HepG2 (cell line): ENCODE measurements at regions not wholly inside any gene's neighbourhood (a gene's known extent, or its start where the extent isn't known, plus 50 kb on each side); places are given as distances from the start of the nearest gene placed in this dataset.

Experiments
- ATAC-seq: fragments of 200-7000 bp; cut with Tn5 transposase; 3 replicates; pipeline ENCODE4 v1.9.1; 2020; ENCODE audit warnings: mild to moderate bottlenecking, moderate library complexity
- BruUV-seq: library from RNA; stranded (reverse); fragments of 400-500 nt; replicated peaks from 2 replicates; lab custom pipeline; 2021; lab: Mats Ljungman, UMichigan
- CTCF ChIA-PET: fragments of 300-600 bp; formaldehyde crosslinking; extraction: SDS; loops from one replicate; lab custom pipeline; 2021; ENCODE audit warnings: low total read pairs, inconsistent platforms, low intra/inter-chr PET ratio; lab: Yijun Ruan, JAX
- POLR2A ChIA-PET: fragments of 350-600 bp; sonication (Branson Sonifier 250); formaldehyde crosslinking; loops from one replicate; lab custom pipeline; 2020; ENCODE audit warnings: antibody characterized with exemption, inconsistent platforms; lab: Yijun Ruan, JAX
- DNase-seq: peaks from one replicate; pipeline ENCODE4 v3.0.0-alpha.2; 2015; ENCODE audit warnings: low spot score
- FAIRE-seq: peaks from 3 replicates; lab custom pipeline; 2011; peaks lifted over from hg19 to GRCh38; lab: Jason Lieb, UNC
- H2AFZ ChIP-seq: one replicate; pipeline ENCODE4 v1.6.1; 2011; ENCODE audit warnings: low read length, inconsistent platforms
- H3K27ac ChIP-seq: fragments of 300-600 bp; 3 replicates; pipeline ENCODE4 v1.8.0; 2011; ENCODE audit warnings: mixed run types, mild to moderate bottlenecking, mixed read lengths, low read length, inconsistent platforms; ENCODE audit not compliant: insufficient read depth; ENCODE audit errors: extremely low read length
- H3K27me3 ChIP-seq, 2 experiments: fragments of 200-600 bp in 1 of 2; 2 replicates in 1 of 2; 3 replicates in 1 of 2; pipeline versions ENCODE4 v1.6.0 to v1.8.0; 2011; ENCODE audit warnings: low read length in 2 of 2, mild to moderate bottlenecking in 2 of 2, moderate library complexity in 2 of 2, inconsistent platforms in 1 of 2; ENCODE audit not compliant: insufficient read depth in 2 of 2, control insufficient read depth in 1 of 2
- H3K36me3 ChIP-seq, 2 experiments: fragments of 200-600 bp in 1 of 2; replicated peaks in 1 of 2; 2 replicates in 1 of 2; 3 replicates in 1 of 2; pipeline versions ENCODE4 v1.5.1 to v1.8.0; 2011; ENCODE audit warnings: low read length in 2 of 2, inconsistent platforms in 1 of 2; ENCODE audit not compliant: insufficient read depth in 2 of 2, control insufficient read depth in 1 of 2
- H3K4me1 ChIP-seq: 2 replicates; pipeline ENCODE4 v1.5.1; 2012; ENCODE audit warnings: low read length, inconsistent platforms; ENCODE audit not compliant: insufficient read depth
- H3K4me2 ChIP-seq: 2 replicates; pipeline ENCODE4 v1.6.0; 2011; ENCODE audit warnings: low read depth, low read length, inconsistent platforms
- H3K4me3 ChIP-seq, 3 experiments: fragments of 200-600 bp in 1 of 3; sonication (generic), shearing (Covaris generic) in 1 of 3; replicated peaks in 1 of 3; 2 replicates each; pipeline ENCODE4 v1.5.1; 2011 to 2016; ENCODE audit warnings: low read length in 3 of 3, inconsistent platforms in 2 of 3, low read depth in 2 of 3, mild to moderate bottlenecking in 2 of 3, control low read depth in 1 of 3, mixed read lengths in 1 of 3; ENCODE audit not compliant: insufficient read depth in 1 of 3
- H3K79me2 ChIP-seq: one replicate; pipeline ENCODE4 v1.6.1; 2011; ENCODE audit warnings: low read length, inconsistent platforms; ENCODE audit not compliant: insufficient read depth
- H3K9ac ChIP-seq: 2 replicates; pipeline ENCODE4 v1.6.0; 2011; ENCODE audit warnings: mild to moderate bottlenecking, low read depth, low read length, inconsistent platforms; ENCODE audit not compliant: insufficient read depth
- H3K9me3 ChIP-seq: 2 replicates; pipeline ENCODE4 v1.5.1; 2012; ENCODE audit warnings: mild to moderate bottlenecking, low read length
- H4K20me1 ChIP-seq: 2 replicates; pipeline ENCODE4 v1.6.0; 2011; ENCODE audit warnings: inconsistent platforms, mild to moderate bottlenecking, low read length, moderate library complexity; ENCODE audit not compliant: insufficient read depth
- CREB1 ChIP-seq, 2 experiments: fragments of 450-650 bp in 1 of 2; IDR thresholded peaks; 2 replicates each; pipeline ENCODE4 v1.6.1; 2016 to 2017; ENCODE audit warnings: control low read depth in 1 of 2, mild to moderate bottlenecking in 1 of 2, missing compliant biosample characterization in 1 of 2, missing genetic modification characterization in 1 of 2
- HMG20B ChIP-seq: conservative IDR thresholded peaks from 2 replicates; pipeline ENCODE4 v1.6.1; 2016; ENCODE audit warnings: missing genetic modification reagents, missing compliant biosample characterization
- SPEN ChIP-seq: sonication (generic); formaldehyde crosslinking; IDR thresholded peaks from 2 replicates; pipeline ENCODE4 v1.5.1; 2020; ENCODE audit warnings: low read depth, mild to moderate bottlenecking, missing genetic modification reagents
- THAP11 ChIP-seq: IDR thresholded peaks from 2 replicates; pipeline ENCODE4 v1.6.1; 2016; ENCODE audit warnings: missing biosample characterization, missing genetic modification reagents
- ZBTB20 ChIP-seq: sonication (generic); formaldehyde crosslinking; IDR thresholded peaks from 2 replicates; pipeline ENCODE4 v1.8.1; 2023; ENCODE audit warnings: missing genetic modification reagents, low read depth, mild to moderate bottlenecking, borderline replicate concordance
- ZNF264 ChIP-seq: sonication (generic); formaldehyde crosslinking; IDR thresholded peaks from 2 replicates; pipeline ENCODE4 v1.4.0; 2020; ENCODE audit warnings: missing genetic modification reagents
- ZNF550 ChIP-seq: sonication (generic); formaldehyde crosslinking; IDR thresholded peaks from 2 replicates; pipeline ENCODE4 v1.4.0; 2020; ENCODE audit warnings: mild to moderate bottlenecking, missing genetic modification reagents, borderline replicate concordance
- ZNF777 ChIP-seq: sonication (generic); formaldehyde crosslinking; IDR thresholded peaks from 2 replicates; pipeline ENCODE4 v1.4.0; 2020; ENCODE audit warnings: missing genetic modification reagents
- WGBS: methylation state at CpG from one replicate; pipeline ENCODE4 v1.1.6; 2017; ENCODE audit warnings: low lambda C conversion rate; 5-methylcytosine and 5-hydroxymethylcytosine counted together
- in situ Hi-C: cut with HindIII; loops from 2 replicates; pipeline ENCODE4 v1.10.0; 2017; ENCODE audit warnings: low pct_unique_long_range_greater_than_20kb; ENCODE audit not compliant: extremely low pct_ligation_motif_present
- intact Hi-C: fragments of 100-400 bp; cut with micrococcal nuclease; formaldehyde crosslinking; loops from one replicate; pipeline ENCODE4 v1.10.0; 2022; ENCODE audit not compliant: unreplicated experiment
- TF ChIP-seq, protein P1 (sequence below): sonication (generic); formaldehyde crosslinking; IDR thresholded peaks from 2 replicates; pipeline ENCODE4 v1.4.0; 2020; ENCODE audit warnings: mild to moderate bottlenecking, missing genetic modification reagents
- TF ChIP-seq, protein P2 (sequence below): IDR thresholded peaks from 2 replicates; pipeline ENCODE4 v1.6.1; 2016; ENCODE audit warnings: low read depth, borderline replicate concordance

DNA sequence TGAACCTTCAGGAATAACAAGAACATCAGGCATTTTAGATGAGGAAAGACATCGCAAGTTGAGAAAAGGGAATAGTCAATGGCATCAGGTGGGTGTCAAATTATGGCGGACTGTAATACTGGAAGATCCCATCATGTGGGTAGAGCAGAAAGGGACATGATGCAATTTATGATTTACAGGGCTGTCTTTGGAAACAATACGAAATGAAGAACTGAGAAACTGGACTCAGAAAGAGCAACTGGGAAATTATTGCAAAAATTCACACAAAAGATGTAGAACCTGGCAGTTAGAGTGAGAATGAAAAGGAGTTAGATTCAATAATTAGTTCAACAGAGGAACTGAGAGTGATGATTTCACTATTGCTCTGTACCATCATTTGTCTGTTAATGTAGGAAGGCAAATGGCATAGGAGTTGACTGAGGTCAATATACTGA is 1635.0 kb upstream of the ACVR2A start (continued):
- TF ChIP-seq ZNF264 (CRISPR knock-in tag), result no peak
- no peak for TF ChIP-seq ZNF550
- no peak for TF ChIP-seq CREB1 (IDR thresholded peaks at IDR 0.05)
- no peak for TF ChIP-seq CREB1 (CRISPR knock-in tag; IDR thresholded peaks at IDR 0.05)
- TF ChIP-seq, protein P1, sequence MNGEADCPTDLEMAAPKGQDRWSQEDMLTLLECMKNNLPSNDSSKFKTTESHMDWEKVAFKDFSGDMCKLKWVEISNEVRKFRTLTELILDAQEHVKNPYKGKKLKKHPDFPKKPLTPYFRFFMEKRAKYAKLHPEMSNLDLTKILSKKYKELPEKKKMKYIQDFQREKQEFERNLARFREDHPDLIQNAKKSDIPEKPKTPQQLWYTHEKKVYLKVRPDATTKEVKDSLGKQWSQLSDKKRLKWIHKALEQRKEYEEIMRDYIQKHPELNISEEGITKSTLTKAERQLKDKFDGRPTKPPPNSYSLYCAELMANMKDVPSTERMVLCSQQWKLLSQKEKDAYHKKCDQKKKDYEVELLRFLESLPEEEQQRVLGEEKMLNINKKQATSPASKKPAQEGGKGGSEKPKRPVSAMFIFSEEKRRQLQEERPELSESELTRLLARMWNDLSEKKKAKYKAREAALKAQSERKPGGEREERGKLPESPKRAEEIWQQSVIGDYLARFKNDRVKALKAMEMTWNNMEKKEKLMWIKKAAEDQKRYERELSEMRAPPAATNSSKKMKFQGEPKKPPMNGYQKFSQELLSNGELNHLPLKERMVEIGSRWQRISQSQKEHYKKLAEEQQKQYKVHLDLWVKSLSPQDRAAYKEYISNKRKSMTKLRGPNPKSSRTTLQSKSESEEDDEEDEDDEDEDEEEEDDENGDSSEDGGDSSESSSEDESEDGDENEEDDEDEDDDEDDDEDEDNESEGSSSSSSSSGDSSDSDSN, result no peak
- TF ChIP-seq, protein P2, sequence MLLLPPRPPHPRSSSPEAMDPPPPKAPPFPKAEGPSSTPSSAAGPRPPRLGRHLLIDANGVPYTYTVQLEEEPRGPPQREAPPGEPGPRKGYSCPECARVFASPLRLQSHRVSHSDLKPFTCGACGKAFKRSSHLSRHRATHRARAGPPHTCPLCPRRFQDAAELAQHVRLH (CRISPR knock-in tag), result no peak
- no peak for TF ChIP-seq ZNF777
- TF ChIP-seq ZBTB20 (CRISPR knock-in tag), result no peak
- no peak for TF ChIP-seq HMG20B (CRISPR knock-in tag)

DNA sequence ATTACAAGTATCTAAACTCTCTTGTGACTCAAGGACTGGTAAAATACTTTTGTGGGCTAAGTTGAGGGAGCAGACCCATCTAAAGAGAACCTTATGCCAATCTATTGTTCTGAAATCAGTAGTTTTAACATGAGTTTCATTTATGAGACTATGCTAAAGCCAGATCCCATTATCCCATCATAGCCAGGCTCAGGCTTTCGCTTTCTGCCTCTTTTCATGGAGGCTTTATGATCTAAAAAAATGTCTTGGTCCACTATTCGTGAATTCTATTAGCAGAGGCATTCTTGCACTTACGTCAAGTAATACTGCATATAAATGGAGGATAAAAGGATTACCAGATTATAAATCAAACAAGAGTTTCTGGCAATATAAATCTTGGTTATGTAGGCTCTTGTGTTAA is 1636.9 kb upstream of the ACVR2A start:
- no peak for TF ChIP-seq SPEN
- no peak for TF ChIP-seq THAP11 (CRISPR knock-in tag)
- no peak overlapping the region for H2AFZ ChIP-seq
- intact Hi-C loops (no loop called here), in situ Hi-C loops (no loop called here)
- ChIA-PET POLR2A (no interaction called here), CTCF (no interaction called here)
- FAIRE-seq (no peak), DNase-seq (no peak), ATAC-seq (no peak)
- BruUV-seq, result no TSS peak
- H3K4me2 ChIP-seq, result no peak overlapping the region
- WGBS, result 43% methylated on average over 3 of the region's 3 CpGs
- H3K9me3 ChIP-seq, result no peaks in the 10 kb centered on the region
- H3K36me3 ChIP-seq, result no peaks in the 10 kb centered on the region
- H3K79me2 ChIP-seq, result no peaks in the 10 kb centered on the region
- no peak overlapping the region for H3K27ac ChIP-seq
- no peaks in the 10 kb centered on the region for H3K27me3 ChIP-seq
- no peak overlapping the region for H3K9ac ChIP-seq
- no peaks in the 10 kb centered on the region for H4K20me1 ChIP-seq
- H3K4me1 ChIP-seq, result peaks cover 9% of the 10 kb centered on the region
- no peak overlapping the region for H3K4me3 ChIP-seq
